HL-60 (cell line): ENCODE measurements at regions not wholly inside any gene's neighbourhood (a gene's known extent, or its start where the extent isn't known, plus 50 kb on each side); places are given as distances from the start of the nearest gene placed in this dataset.
"Not testable (repeated sequence)": the region's sequence is repeated elsewhere in the genome, so short reads cannot be mapped to it uniquely, and the experiment has no call there.

Experiments
- DNase-seq, 2 experiments: peaks; one replicate each; pipeline ENCODE4 v3.0.0-alpha.2; 2010 to 2020; ENCODE audit warnings: low read depth in 1 of 2, low spot score in 1 of 2
- H3K27ac ChIP-seq: fragments of 250-450 bp; sonication (Bioruptor Pico); replicated peaks from 2 replicates; pipeline ENCODE4 v1.5.1; 2020; ENCODE audit warnings: mild to moderate bottlenecking, moderate library complexity
- H3K27me3 ChIP-seq: fragments of 250-450 bp; sonication (Bioruptor Pico); 2 replicates; pipeline ENCODE4 v1.5.1; 2021; ENCODE audit warnings: mild to moderate bottlenecking, moderate library complexity; ENCODE audit not compliant: insufficient read depth, poor library complexity, severe bottlenecking
- H3K4me3 ChIP-seq: replicated peaks from 2 replicates; pipeline ENCODE4 v1.5.1; 2011; ENCODE audit warnings: mild to moderate bottlenecking, control low read depth, low read length; ENCODE audit not compliant: insufficient read depth
- GABPA ChIP-seq: IDR thresholded peaks from 2 replicates; pipeline ENCODE4 v1.6.1; 2012; ENCODE audit warnings: low read depth
- POLR2AphosphoS5 ChIP-seq: IDR thresholded peaks from 2 replicates; pipeline ENCODE4 v1.6.1; 2012; ENCODE audit warnings: low read depth
- SPI1 ChIP-seq: IDR thresholded peaks from 2 replicates; pipeline ENCODE4 v1.6.1; 2012; ENCODE audit warnings: low read depth, mild to moderate bottlenecking, borderline replicate concordance
- TF ChIP-seq, protein P1 (sequence below): IDR thresholded peaks from one replicate; pipeline ENCODE4 v1.5.1; 2011; ENCODE audit warnings: low read length, control low read depth, inconsistent platforms; ENCODE audit not compliant: insufficient read depth
- TF ChIP-seq, protein P2 (sequence below): IDR thresholded peaks from 2 replicates; pipeline ENCODE4 v1.6.1; 2012; ENCODE audit warnings: low read depth; ENCODE audit not compliant: insufficient replicate concordance

DNA sequence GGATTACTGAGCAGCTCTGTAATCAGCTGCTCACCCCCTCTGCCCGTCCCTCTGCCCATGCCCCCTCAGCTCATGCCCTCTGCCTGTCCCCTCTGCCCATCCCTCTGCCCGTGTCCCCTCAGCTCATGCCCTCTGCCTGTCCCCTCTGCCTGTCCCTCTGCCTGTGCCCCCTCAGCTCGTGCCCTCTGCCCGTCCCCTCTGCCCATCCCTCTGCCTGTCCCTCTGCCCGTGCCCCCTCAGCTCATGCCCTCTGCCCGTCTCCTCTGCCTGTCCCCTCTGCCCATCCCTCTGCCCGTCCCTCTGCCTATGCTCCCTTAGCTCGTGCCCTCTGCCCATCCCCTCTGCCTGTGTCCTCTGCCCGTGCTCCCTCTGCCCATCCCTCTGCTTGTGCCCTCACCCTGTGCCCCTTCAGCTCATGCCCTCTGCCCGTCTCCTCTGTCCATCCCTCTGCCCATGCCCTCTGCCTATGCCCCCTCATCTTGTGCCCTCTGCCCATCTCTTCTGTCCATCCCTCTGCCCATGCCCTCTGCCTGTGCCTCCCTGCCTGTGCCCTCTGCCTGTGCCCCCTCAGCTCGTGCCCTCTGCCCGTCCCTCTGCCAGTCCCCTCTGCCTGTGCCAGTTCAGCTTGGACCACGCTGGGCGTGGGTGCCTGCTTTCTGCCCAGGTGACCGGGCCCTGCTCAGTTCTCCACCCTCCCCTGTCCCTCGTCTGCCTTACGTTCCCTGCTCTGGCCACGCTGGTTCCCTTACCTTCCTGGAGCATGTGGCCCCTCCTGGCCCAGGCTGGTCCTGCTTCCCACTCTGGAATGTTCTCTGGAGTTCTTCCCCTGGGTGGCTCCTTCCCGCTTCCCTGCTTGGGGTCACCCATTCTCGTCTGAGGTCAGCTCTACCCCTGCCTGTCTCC is 97.6 kb downstream of the NPIPB11 start:
- H3K27me3 ChIP-seq = no peaks in the 10 kb centered on the region
- H3K27ac ChIP-seq = no peak overlapping the region
- no peak overlapping the region for H3K4me3 ChIP-seq
- TF ChIP-seq GABPA (no peak), SPI1 (no peak), POLR2AphosphoS5 (no peak)
- TF ChIP-seq, protein P1, sequence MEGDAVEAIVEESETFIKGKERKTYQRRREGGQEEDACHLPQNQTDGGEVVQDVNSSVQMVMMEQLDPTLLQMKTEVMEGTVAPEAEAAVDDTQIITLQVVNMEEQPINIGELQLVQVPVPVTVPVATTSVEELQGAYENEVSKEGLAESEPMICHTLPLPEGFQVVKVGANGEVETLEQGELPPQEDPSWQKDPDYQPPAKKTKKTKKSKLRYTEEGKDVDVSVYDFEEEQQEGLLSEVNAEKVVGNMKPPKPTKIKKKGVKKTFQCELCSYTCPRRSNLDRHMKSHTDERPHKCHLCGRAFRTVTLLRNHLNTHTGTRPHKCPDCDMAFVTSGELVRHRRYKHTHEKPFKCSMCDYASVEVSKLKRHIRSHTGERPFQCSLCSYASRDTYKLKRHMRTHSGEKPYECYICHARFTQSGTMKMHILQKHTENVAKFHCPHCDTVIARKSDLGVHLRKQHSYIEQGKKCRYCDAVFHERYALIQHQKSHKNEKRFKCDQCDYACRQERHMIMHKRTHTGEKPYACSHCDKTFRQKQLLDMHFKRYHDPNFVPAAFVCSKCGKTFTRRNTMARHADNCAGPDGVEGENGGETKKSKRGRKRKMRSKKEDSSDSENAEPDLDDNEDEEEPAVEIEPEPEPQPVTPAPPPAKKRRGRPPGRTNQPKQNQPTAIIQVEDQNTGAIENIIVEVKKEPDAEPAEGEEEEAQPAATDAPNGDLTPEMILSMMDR = no peak
- TF ChIP-seq, protein P2, sequence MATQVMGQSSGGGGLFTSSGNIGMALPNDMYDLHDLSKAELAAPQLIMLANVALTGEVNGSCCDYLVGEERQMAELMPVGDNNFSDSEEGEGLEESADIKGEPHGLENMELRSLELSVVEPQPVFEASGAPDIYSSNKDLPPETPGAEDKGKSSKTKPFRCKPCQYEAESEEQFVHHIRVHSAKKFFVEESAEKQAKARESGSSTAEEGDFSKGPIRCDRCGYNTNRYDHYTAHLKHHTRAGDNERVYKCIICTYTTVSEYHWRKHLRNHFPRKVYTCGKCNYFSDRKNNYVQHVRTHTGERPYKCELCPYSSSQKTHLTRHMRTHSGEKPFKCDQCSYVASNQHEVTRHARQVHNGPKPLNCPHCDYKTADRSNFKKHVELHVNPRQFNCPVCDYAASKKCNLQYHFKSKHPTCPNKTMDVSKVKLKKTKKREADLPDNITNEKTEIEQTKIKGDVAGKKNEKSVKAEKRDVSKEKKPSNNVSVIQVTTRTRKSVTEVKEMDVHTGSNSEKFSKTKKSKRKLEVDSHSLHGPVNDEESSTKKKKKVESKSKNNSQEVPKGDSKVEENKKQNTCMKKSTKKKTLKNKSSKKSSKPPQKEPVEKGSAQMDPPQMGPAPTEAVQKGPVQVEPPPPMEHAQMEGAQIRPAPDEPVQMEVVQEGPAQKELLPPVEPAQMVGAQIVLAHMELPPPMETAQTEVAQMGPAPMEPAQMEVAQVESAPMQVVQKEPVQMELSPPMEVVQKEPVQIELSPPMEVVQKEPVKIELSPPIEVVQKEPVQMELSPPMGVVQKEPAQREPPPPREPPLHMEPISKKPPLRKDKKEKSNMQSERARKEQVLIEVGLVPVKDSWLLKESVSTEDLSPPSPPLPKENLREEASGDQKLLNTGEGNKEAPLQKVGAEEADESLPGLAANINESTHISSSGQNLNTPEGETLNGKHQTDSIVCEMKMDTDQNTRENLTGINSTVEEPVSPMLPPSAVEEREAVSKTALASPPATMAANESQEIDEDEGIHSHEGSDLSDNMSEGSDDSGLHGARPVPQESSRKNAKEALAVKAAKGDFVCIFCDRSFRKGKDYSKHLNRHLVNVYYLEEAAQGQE = no peak
- no peak for DNase-seq

DNA sequence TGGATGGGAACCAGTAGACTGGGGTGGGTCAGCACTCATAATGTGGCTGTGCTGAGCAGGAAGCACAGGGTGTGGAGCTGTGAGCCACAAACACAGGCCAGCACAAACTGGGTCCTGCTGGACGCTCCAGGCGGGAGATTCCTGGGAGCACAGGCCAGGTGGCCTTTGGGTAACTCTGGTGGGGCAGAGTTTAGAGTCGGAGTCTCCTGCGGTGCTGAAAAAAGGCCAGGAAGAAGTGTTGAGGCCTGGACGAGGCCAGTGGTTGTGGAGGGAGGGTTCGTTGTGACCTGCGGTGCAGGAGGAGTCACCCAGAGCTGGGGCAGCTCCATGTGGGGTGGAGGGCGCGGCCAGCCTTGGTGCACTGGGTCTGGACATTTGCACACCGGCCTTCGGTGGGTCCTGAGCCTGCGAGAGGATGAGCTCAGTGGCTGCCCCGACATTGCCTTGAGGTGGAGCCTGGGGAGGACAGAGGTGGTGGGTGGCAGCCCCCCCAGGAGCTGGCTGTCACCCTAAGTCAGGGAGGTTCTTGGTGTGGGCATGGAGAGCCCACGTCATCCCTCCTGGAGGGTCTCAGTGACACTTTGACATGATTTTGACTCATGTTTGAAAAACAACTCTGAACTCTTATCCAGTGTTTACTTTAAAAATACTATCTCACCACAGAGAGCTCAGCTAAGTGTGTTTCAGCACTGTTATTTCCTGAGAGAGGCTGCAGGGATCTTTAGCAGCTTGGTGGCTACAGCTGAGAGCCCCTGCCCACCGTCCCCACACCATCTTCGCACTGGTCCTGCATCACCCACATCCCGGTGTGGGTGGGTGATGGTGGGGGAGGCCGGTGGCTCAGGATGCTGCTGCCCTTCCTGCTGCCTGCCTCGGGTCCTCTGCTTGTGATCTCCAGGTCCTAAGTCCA is 98.7 kb downstream of the NPIPB11 start:
- H3K27ac ChIP-seq = no peak overlapping the region
- DNase-seq = no peak
- no peaks in the 10 kb centered on the region for H3K27me3 ChIP-seq
- TF ChIP-seq GABPA = no peak
- TF ChIP-seq, protein P2 = no peak
- no peak for TF ChIP-seq SPI1
- TF ChIP-seq POLR2AphosphoS5 = no peak
- TF ChIP-seq, protein P1 = no peak
- H3K4me3 ChIP-seq = no peak overlapping the region

DNA sequence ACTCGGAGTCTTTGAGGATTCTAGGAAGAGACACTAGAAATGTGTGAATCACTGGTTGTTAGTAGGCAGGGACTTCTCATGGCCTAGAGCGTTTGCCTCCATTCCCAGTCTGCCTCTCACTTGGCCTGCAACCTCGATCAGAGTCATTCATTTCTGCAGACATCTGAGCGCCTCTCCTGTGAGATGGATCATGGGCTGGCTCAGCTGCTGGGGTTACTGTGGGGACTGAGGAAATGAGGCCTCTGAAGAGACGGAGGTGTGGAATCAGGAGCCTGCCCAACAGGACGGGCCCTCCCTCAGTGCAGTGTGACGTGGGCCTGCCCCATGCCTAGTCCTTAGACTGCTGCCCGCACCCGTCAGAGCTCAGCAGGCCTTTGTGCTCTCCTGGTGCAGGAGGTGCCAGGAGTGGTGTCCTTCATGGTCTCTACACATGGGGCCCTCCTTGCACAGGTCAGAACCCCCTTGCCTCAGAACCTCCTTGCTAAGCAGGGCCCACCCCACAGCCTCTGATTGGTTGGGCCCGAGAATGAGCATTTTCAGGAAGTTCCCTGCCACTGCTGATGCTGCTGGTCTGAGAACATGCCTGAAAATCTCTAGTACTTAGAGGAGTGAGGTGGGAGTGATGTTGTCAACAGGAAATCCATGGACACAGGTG is 99.4 kb downstream of the NPIPB11 start:
- Histone ChIP-seq H3K27me3 (no peaks in the 10 kb centered on the region), H3K27ac (no peak overlapping the region), H3K4me3 (no peak overlapping the region)
- TF ChIP-seq GABPA (no peak), POLR2AphosphoS5 (no peak)
- DNase-seq = no peak

DNA sequence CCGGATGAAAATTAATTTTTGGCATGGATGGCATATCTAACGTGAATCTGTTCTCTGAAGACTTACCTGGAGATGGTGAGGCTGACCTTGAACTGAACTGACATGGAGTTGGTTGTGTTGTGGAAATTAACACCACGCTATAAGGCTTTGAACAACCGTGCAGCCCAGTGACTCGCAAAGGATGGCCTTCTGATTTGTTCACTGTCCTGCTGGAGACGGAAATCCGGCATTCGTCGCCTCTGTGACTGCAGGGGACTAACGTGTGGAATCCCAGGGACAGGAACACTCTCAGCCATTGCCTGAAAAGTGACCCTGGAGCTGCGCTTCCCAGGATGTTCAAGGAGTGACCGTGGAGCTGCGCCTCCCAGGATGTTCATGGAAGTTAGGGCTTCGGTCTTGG is 100.3 kb downstream of the NPIPB11 start:
- TF ChIP-seq SPI1 (no peak), GABPA (no peak), POLR2AphosphoS5 (no peak)
- TF ChIP-seq, protein P1 = no peak
- TF ChIP-seq, protein P2 = no peak
- no peak overlapping the region for H3K27ac ChIP-seq
- no peaks in the 10 kb centered on the region for H3K27me3 ChIP-seq
- no peak overlapping the region for H3K4me3 ChIP-seq
- no peak for DNase-seq

DNA sequence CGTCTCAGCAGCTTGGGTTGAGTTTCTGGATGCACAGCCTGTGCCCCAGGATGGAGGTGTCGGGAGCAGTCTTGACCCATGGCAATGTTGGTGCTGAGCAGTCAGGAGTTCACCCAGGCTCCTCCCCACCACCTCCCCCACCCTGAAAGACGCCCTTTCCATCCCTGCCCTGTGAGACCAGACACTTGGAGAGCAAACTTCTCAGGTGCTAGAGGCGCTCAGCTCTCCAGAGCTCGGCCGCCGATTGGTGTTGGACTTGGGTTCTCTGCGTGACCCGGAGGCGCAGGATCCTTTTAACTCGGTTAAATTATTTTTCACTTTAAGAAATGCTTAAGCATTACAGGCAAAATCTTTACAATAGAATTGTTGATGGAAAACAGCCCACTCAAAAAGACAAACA is 101.5 kb downstream of the NPIPB11 start:
- H3K27me3 ChIP-seq, DNase-seq, H3K4me3 ChIP-seq, H3K27ac ChIP-seq: not testable (repeated sequence)
